Esophagus squamous epithelium (tissue), 4 donors: ENCODE measurements at regions not wholly inside any gene's neighbourhood (a gene's known extent, or its start where the extent isn't known, plus 50 kb on each side); places are given as distances from the start of the nearest gene placed in this dataset.

Experiments
- CTCF ChIP-seq, 6 experiments: fragments of 450-650 bp in 4 of 6; fragments of 200-600 bp in 2 of 6; sonication (generic) in 2 of 6; IDR thresholded peaks; one replicate each; pipeline ENCODE4 v1.5.1; 2016 to 2019; ENCODE audit warnings: antibody characterized with exemption in 6 of 6, mild to moderate bottlenecking in 4 of 6, moderate library complexity in 4 of 6
- POLR2A ChIP-seq, 4 donors: fragments of 450-650 bp; IDR thresholded peaks; one replicate each; pipeline ENCODE4 v1.6.1; 2017; ENCODE audit warnings: antibody characterized with exemption in 4 of 4, mild to moderate bottlenecking in 4 of 4, moderate library complexity in 3 of 4

GRCh38 chr21:16213518-16213917 lies 483.7 kb downstream of the USP25 start:
- TF ChIP-seq CTCF (IDR thresholded peaks at IDR 0.05) (no peak), POLR2A (IDR thresholded peaks at IDR 0.05) (no peak)
